ENCODE measurements at regions not wholly inside any gene's neighbourhood (a gene's known extent, or its start where the extent isn't known, plus 50 kb on each side); places are given as distances from the start of the nearest gene placed in this dataset.

- TF ChIP-seq CTCF (IDR thresholded peaks at IDR 0.05) (no peak), POLR2A (IDR thresholded peaks at IDR 0.05) (no peak)
These were observed 1222.5 kb downstream of the BRD1 start for GRCh38 chr22:48605125-48605524.

Measured in heart left ventricle (tissue), 13 donors.